ENCODE measurements at regions not wholly inside any gene's neighbourhood (a gene's known extent, or its start where the extent isn't known, plus 50 kb on each side); places are given as distances from the start of the nearest gene placed in this dataset.

DNA sequence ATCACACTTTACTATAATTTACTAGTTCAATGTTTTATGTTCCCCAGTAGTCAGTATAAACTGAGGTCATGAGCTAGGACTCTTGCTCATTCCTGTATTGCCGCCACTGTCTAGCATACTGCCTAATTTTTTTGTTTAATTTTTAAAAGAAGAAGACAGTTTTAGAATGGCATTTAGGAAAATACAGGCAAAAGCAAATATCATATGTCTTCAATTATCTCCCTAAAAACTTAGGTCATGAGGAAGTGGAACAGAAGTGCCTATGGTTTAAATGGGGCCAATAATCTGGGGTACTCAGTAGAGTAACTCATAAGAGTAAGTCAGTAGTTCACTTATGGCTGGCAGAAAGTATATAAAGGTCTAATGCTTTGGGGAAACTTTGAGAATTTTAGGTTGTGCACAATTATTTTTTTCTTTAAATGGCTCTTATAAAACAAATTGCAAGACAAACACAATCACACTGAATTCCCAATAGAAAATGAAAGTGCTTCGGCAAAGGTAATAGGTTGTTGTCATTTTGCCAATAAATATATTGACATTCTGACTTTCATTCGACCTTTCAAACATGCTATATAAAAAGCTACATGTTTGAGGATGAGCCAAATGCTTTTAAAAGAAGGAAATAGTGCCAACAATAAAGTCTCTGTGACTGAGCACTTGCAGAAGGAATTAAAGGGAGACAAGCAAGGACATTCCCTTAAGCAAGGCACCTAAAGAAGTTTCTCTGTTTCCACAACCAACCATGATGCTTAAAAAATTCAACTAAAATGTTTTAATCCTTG lies 390.1 kb downstream of the PDGFC start:
- TF ChIP-seq POLR2A (IDR thresholded peaks at IDR 0.05) (no peak), POLR2AphosphoS5 (IDR thresholded peaks at IDR 0.05; ENCODE audit: insufficient read depth in 1 of 2, low read depth in 1 of 2) (no peak)
- TF ChIP-seq, protein P1, sequence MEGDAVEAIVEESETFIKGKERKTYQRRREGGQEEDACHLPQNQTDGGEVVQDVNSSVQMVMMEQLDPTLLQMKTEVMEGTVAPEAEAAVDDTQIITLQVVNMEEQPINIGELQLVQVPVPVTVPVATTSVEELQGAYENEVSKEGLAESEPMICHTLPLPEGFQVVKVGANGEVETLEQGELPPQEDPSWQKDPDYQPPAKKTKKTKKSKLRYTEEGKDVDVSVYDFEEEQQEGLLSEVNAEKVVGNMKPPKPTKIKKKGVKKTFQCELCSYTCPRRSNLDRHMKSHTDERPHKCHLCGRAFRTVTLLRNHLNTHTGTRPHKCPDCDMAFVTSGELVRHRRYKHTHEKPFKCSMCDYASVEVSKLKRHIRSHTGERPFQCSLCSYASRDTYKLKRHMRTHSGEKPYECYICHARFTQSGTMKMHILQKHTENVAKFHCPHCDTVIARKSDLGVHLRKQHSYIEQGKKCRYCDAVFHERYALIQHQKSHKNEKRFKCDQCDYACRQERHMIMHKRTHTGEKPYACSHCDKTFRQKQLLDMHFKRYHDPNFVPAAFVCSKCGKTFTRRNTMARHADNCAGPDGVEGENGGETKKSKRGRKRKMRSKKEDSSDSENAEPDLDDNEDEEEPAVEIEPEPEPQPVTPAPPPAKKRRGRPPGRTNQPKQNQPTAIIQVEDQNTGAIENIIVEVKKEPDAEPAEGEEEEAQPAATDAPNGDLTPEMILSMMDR (IDR thresholded peaks at IDR 0.05), result no peak
